NCI-H187 (cell line): ENCODE measurements at regions not wholly inside any gene's neighbourhood (a gene's known extent, or its start where the extent isn't known, plus 50 kb on each side); places are given as distances from the start of the nearest gene placed in this dataset.

ENCODE experiments used
- DNase-seq, 2 experiments: peaks; one replicate each; lab custom pipeline; 2025; lab: John Stamatoyannopoulos, UW

DNA sequence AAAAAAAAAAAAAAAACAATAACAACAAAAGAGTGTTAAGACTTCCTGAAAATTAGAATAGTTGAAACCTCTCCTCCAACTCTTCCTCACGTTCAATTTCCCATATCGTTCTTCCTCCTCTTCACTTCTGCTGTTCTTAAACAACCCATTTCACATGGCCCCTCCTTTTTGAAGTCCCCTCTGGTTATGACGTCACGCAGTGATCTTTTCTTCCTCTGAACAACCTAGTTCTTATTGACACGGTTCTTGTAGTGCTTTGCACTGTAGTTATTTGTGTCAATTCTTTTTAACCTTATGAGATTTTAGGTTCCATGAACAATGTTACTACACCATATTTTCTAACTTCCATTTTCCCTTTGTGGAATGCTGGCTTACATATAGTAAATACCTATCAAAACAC is 69.5 kb upstream of the RGPD4 start:
- no peak for DNase-seq

DNA sequence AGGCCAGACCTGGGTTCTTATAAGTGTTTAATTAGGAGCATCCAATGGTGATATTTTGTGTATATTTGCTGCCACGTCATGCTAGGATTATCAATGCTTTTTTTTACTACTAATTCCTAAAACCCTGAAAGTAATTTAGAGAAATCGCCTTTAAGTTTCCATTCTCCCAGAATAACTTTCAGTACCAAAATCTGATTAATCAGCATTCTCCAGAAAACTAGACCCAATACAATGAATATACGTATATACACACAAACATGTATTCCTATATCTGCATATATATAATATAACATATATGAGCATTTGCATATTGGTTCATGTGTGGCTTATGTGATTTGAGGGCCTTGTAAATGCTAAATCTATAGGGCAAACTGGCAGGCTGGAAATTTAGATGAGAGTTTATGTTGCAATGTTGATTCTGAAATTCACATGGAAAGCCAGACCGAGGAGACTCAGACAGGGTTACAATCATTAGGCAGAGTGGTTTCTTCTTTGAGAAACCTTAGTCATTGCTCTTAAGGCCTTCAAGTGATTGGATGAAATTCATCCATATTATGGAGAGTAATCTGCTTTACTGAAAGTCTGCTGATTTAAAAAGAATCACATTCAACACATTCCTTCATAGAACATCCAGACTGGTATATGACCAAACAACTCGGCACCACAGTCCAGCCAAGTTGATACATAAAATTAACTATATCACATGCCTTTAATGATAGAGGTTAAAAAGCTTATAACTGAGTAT is 65.9 kb upstream of the RGPD4 start:
- DNase-seq = no peak

DNA sequence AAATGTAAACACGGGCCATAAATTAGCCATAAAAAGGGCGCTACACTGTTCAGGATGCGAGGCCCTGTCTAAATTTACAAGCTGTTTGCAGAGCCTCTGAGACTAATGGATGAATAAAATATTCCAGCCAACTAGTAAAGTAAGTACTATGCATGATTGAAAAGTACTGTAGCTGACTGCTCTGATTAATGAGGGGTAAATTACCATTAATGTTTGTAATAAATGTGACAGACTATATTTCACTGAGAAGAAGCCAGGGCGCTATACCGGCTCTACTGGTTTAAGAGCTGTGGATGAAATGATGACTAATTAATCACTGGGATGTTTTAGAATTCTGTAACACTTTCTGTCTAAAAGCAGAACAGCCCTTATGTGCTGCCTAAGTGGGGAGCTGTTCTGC is 54.3 kb upstream of the RGPD4 start:
- no peak for DNase-seq

DNA sequence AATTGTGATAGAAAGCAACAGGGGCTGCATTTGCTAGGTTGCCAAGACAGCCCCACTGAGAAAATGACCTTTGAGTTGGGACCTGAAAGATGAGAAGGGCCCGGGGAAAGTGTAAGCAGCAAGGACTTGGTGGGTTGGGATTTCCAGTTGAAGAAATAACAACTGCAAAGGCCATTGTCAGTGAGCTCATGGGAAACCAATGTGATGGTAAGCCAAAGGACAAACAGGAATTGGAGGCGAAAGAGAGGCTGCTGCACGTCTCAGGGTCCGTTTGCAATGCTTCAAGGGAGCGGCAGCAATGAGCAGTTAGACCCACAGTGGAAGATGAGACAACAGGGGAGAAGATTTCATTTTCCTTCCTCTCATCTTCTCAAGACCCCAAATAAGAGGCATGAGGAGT is 51.5 kb upstream of the RGPD4 start:
- no peak for DNase-seq

DNA sequence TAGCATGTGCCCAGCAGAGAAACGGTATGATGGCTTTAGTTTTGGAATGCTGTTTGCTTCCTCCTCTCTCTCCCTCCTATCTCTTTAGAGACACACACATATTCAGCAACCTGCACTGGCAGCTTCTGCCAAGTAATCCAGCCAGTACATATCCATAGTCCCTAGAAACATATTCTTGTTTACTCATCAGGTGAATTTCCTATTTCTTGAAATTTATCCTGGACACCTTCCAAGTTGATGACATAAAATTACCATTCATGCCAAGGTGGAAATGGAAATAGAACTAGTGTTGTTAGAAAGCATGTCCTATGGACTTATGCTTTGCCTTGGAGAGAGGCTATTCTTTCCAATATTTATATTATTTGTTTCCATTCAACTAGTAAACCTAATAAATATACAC is 50.9 kb upstream of the RGPD4 start:
- DNase-seq = no peak

DNA sequence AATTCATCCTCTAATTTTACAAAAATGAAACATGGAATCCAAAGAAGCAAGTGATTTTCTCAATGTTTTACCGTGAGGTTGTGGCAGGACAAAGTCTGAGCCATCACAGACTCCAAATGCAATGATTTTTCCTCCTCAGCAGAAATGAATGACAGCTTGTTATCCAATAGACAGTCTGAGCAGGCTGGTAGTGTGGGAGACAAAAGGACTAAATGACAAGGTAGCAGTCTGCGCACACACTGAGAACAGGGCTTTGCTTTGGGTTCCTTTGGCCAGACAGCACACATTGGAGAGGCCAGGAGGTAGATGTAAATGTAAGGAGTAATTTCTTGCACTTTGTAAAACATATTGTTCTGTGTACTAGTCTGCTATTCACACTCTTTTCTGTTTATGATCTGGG is 50.3 kb upstream of the RGPD4 start:
- no peak for DNase-seq
